ENCODE measurements at regions not wholly inside any gene's neighbourhood (a gene's known extent, or its start where the extent isn't known, plus 50 kb on each side); places are given as distances from the start of the nearest gene placed in this dataset.
"Not testable (repeated sequence)": the region's sequence is repeated elsewhere in the genome, so short reads cannot be mapped to it uniquely, and the experiment has no call there.

GRCh38 chr14:19093227-19093626 lies 126.0 kb downstream of the POTEM start:
- not testable (repeated sequence) for H3K27me3 ChIP-seq (ENCODE audit: insufficient read depth, low read length); H3K36me3 ChIP-seq (ENCODE audit: insufficient read depth, low read length); H3K27ac ChIP-seq (ENCODE audit: low read depth, low read length); H3K9me3 ChIP-seq (ENCODE audit: low read depth, low read length); DNase-seq (ENCODE audit: insufficient read length, low spot score, missing footprints); H4K20me1 ChIP-seq (ENCODE audit: insufficient read depth, low read length); H3K4me2 ChIP-seq (ENCODE audit: insufficient read depth, low read length); H3K4me3 ChIP-seq (ENCODE audit: insufficient read depth, low read length); H3K79me2 ChIP-seq (ENCODE audit: insufficient read depth, low read length); H3K4me1 ChIP-seq (ENCODE audit: insufficient read depth, low read length); H2AFZ ChIP-seq (ENCODE audit: low read length)

- not testable (repeated sequence) for H3K36me3 ChIP-seq (ENCODE audit: insufficient read depth, low read length); DNase-seq (ENCODE audit: insufficient read length, low spot score, missing footprints); H2AFZ ChIP-seq (ENCODE audit: low read length); H3K4me1 ChIP-seq (ENCODE audit: insufficient read depth, low read length); H3K4me3 ChIP-seq (ENCODE audit: insufficient read depth, low read length); H3K4me2 ChIP-seq (ENCODE audit: insufficient read depth, low read length); H4K20me1 ChIP-seq (ENCODE audit: insufficient read depth, low read length); H3K27me3 ChIP-seq (ENCODE audit: insufficient read depth, low read length); H3K9me3 ChIP-seq (ENCODE audit: low read depth, low read length); H3K27ac ChIP-seq (ENCODE audit: low read depth, low read length); H3K79me2 ChIP-seq (ENCODE audit: insufficient read depth, low read length)
Measured at GRCh38 chr14:19094731-19095130, 127.5 kb downstream of the POTEM start.

- not testable (repeated sequence) for H3K36me3 ChIP-seq (ENCODE audit: insufficient read depth, low read length); H3K27me3 ChIP-seq (ENCODE audit: insufficient read depth, low read length); H2AFZ ChIP-seq (ENCODE audit: low read length); H3K27ac ChIP-seq (ENCODE audit: low read depth, low read length); H3K9me3 ChIP-seq (ENCODE audit: low read depth, low read length); H4K20me1 ChIP-seq (ENCODE audit: insufficient read depth, low read length); H3K4me1 ChIP-seq (ENCODE audit: insufficient read depth, low read length); DNase-seq (ENCODE audit: insufficient read length, low spot score, missing footprints); H3K4me3 ChIP-seq (ENCODE audit: insufficient read depth, low read length); H3K79me2 ChIP-seq (ENCODE audit: insufficient read depth, low read length); H3K4me2 ChIP-seq (ENCODE audit: insufficient read depth, low read length)
Measured at GRCh38 chr14:19095167-19095566, 127.9 kb downstream of the POTEM start.

- H3K27me3 ChIP-seq (ENCODE audit: insufficient read depth, low read length); H3K9me3 ChIP-seq (ENCODE audit: low read depth, low read length); H3K4me3 ChIP-seq (ENCODE audit: insufficient read depth, low read length); H3K4me2 ChIP-seq (ENCODE audit: insufficient read depth, low read length); DNase-seq (ENCODE audit: insufficient read length, low spot score, missing footprints); H3K79me2 ChIP-seq (ENCODE audit: insufficient read depth, low read length); H3K36me3 ChIP-seq (ENCODE audit: insufficient read depth, low read length); H2AFZ ChIP-seq (ENCODE audit: low read length); H3K4me1 ChIP-seq (ENCODE audit: insufficient read depth, low read length); H3K27ac ChIP-seq (ENCODE audit: low read depth, low read length); H4K20me1 ChIP-seq (ENCODE audit: insufficient read depth, low read length): not testable (repeated sequence)
Measured at GRCh38 chr14:19096467-19096866, 129.2 kb downstream of the POTEM start.

- not testable (repeated sequence) for H3K4me1 ChIP-seq (ENCODE audit: insufficient read depth, low read length)
Measured at GRCh38 chr14:19096876-19097275, 129.6 kb downstream of the POTEM start.

GRCh38 chr14:19097306-19097705 lies 130.1 kb downstream of the POTEM start:
- not testable (repeated sequence) for DNase-seq (ENCODE audit: insufficient read length, low spot score, missing footprints); H3K27ac ChIP-seq (ENCODE audit: low read depth, low read length); H3K4me1 ChIP-seq (ENCODE audit: insufficient read depth, low read length); H3K4me2 ChIP-seq (ENCODE audit: insufficient read depth, low read length); H3K9me3 ChIP-seq (ENCODE audit: low read depth, low read length); H3K36me3 ChIP-seq (ENCODE audit: insufficient read depth, low read length); H3K79me2 ChIP-seq (ENCODE audit: insufficient read depth, low read length); H2AFZ ChIP-seq (ENCODE audit: low read length); H4K20me1 ChIP-seq (ENCODE audit: insufficient read depth, low read length); H3K4me3 ChIP-seq (ENCODE audit: insufficient read depth, low read length); H3K27me3 ChIP-seq (ENCODE audit: insufficient read depth, low read length)

More at GRCh38 chr14:19096876-19097275, 129.6 kb downstream of the POTEM start:
- not testable (repeated sequence) for DNase-seq (ENCODE audit: insufficient read length, low spot score, missing footprints); H3K9me3 ChIP-seq (ENCODE audit: low read depth, low read length); H3K27me3 ChIP-seq (ENCODE audit: insufficient read depth, low read length); H3K27ac ChIP-seq (ENCODE audit: low read depth, low read length); H3K4me2 ChIP-seq (ENCODE audit: insufficient read depth, low read length); H3K4me3 ChIP-seq (ENCODE audit: insufficient read depth, low read length); H3K79me2 ChIP-seq (ENCODE audit: insufficient read depth, low read length); H2AFZ ChIP-seq (ENCODE audit: low read length); H4K20me1 ChIP-seq (ENCODE audit: insufficient read depth, low read length); H3K36me3 ChIP-seq (ENCODE audit: insufficient read depth, low read length)

- H3K27me3 ChIP-seq (ENCODE audit: insufficient read depth, low read length); H3K9me3 ChIP-seq (ENCODE audit: low read depth, low read length); H3K4me2 ChIP-seq (ENCODE audit: insufficient read depth, low read length); H3K79me2 ChIP-seq (ENCODE audit: insufficient read depth, low read length); H3K4me3 ChIP-seq (ENCODE audit: insufficient read depth, low read length); H3K36me3 ChIP-seq (ENCODE audit: insufficient read depth, low read length); H2AFZ ChIP-seq (ENCODE audit: low read length); H4K20me1 ChIP-seq (ENCODE audit: insufficient read depth, low read length); H3K4me1 ChIP-seq (ENCODE audit: insufficient read depth, low read length); DNase-seq (ENCODE audit: insufficient read length, low spot score, missing footprints); H3K27ac ChIP-seq (ENCODE audit: low read depth, low read length): not testable (repeated sequence)
Measured at GRCh38 chr14:19097750-19098149, 130.5 kb downstream of the POTEM start.

GRCh38 chr14:19098230-19098629 lies 131.0 kb downstream of the POTEM start:
- H3K4me2 ChIP-seq (ENCODE audit: insufficient read depth, low read length); H3K4me3 ChIP-seq (ENCODE audit: insufficient read depth, low read length): not testable (repeated sequence)

GRCh38 chr14:19098732-19099131 lies 131.5 kb downstream of the POTEM start:
- H3K36me3 ChIP-seq (ENCODE audit: insufficient read depth, low read length); DNase-seq (ENCODE audit: insufficient read length, low spot score, missing footprints); H3K27me3 ChIP-seq (ENCODE audit: insufficient read depth, low read length); H4K20me1 ChIP-seq (ENCODE audit: insufficient read depth, low read length); H2AFZ ChIP-seq (ENCODE audit: low read length); H3K27ac ChIP-seq (ENCODE audit: low read depth, low read length); H3K9me3 ChIP-seq (ENCODE audit: low read depth, low read length); H3K79me2 ChIP-seq (ENCODE audit: insufficient read depth, low read length); H3K4me1 ChIP-seq (ENCODE audit: insufficient read depth, low read length); H3K4me2 ChIP-seq (ENCODE audit: insufficient read depth, low read length); H3K4me3 ChIP-seq (ENCODE audit: insufficient read depth, low read length): not testable (repeated sequence)

More at GRCh38 chr14:19098230-19098629, 131.0 kb downstream of the POTEM start:
- not testable (repeated sequence) for H3K79me2 ChIP-seq (ENCODE audit: insufficient read depth, low read length); H2AFZ ChIP-seq (ENCODE audit: low read length); H3K27ac ChIP-seq (ENCODE audit: low read depth, low read length); H4K20me1 ChIP-seq (ENCODE audit: insufficient read depth, low read length); DNase-seq (ENCODE audit: insufficient read length, low spot score, missing footprints); H3K36me3 ChIP-seq (ENCODE audit: insufficient read depth, low read length); H3K27me3 ChIP-seq (ENCODE audit: insufficient read depth, low read length); H3K9me3 ChIP-seq (ENCODE audit: low read depth, low read length); H3K4me1 ChIP-seq (ENCODE audit: insufficient read depth, low read length)
